Upper lobe of right lung (tissue), 1 donor: ENCODE measurements at regions not wholly inside any gene's neighbourhood (a gene's known extent, or its start where the extent isn't known, plus 50 kb on each side); places are given as distances from the start of the nearest gene placed in this dataset.

Experiments used
- ATAC-seq: fragments of 200-7000 bp; cut with Tn5 transposase; one replicate; pipeline ENCODE4 v1.9.1; 2020; ENCODE audit warnings: mild to moderate bottlenecking, moderate library complexity
- DNase-seq: peaks from one replicate; pipeline ENCODE4 v3.0.0-alpha.2; 2020
- H3K27ac ChIP-seq: fragments of 200-600 bp; one replicate; pipeline ENCODE4 v1.8.0; 2022
- H3K27me3 ChIP-seq: fragments of 200-600 bp; one replicate; pipeline ENCODE4 v1.8.0; 2022; ENCODE audit warnings: mild to moderate bottlenecking
- H3K36me3 ChIP-seq: fragments of 200-600 bp; one replicate; pipeline ENCODE4 v1.8.0; 2022
- H3K4me1 ChIP-seq: fragments of 200-600 bp; one replicate; pipeline ENCODE4 v1.8.0; 2022
- H3K4me3 ChIP-seq: fragments of 200-600 bp; one replicate; pipeline ENCODE4 v1.8.0; 2022; ENCODE audit warnings: mild to moderate bottlenecking
- H3K9me3 ChIP-seq: fragments of 200-600 bp; one replicate; pipeline ENCODE4 v1.8.0; 2022
- intact Hi-C: fragments of 100-400 bp; cut with DNase I; formaldehyde crosslinking; loops from one replicate; pipeline ENCODE4 v1.11.0; 2022
- TF ChIP-seq, protein P1 (sequence below): fragments of 200-600 bp; IDR thresholded peaks from one replicate; pipeline ENCODE4 v1.8.0; 2022; ENCODE audit warnings: antibody characterized with exemption
- donor health status: DM: no; HTN: yes; CAD: no; lungs with severe emphysema.

DNA sequence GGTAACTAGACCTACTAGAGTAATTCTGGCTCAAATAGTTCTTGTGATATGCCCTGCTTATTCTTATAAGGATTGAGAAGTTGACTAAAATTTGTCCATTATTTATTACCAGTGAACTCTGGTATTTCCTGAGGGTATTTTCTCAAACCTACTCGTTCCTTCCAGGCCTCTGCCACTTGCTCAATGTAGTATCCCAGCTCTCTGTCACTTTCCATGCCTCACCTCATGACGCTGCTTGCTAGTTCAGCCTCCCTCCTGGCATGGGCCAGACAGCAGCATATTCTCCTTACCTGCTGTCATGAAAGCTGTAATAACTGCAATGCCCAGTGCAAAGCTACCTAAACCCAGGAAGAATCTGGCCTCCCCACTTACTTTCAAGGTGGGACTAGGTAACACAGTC is 602.9 kb upstream of the ADAMTS5 start:
- intact Hi-C loops = no loop called here
- Histone ChIP-seq H3K4me3 (no peak overlapping the region), H3K9me3 (no peaks in the 10 kb centered on the region), H3K27me3 (no peaks in the 10 kb centered on the region), H3K4me1 (no peaks in the 10 kb centered on the region), H3K27ac (peak overlapping the region; percentile 58), H3K36me3 (no peaks in the 10 kb centered on the region)
- DNase-seq = no peak
- TF ChIP-seq, protein P1, sequence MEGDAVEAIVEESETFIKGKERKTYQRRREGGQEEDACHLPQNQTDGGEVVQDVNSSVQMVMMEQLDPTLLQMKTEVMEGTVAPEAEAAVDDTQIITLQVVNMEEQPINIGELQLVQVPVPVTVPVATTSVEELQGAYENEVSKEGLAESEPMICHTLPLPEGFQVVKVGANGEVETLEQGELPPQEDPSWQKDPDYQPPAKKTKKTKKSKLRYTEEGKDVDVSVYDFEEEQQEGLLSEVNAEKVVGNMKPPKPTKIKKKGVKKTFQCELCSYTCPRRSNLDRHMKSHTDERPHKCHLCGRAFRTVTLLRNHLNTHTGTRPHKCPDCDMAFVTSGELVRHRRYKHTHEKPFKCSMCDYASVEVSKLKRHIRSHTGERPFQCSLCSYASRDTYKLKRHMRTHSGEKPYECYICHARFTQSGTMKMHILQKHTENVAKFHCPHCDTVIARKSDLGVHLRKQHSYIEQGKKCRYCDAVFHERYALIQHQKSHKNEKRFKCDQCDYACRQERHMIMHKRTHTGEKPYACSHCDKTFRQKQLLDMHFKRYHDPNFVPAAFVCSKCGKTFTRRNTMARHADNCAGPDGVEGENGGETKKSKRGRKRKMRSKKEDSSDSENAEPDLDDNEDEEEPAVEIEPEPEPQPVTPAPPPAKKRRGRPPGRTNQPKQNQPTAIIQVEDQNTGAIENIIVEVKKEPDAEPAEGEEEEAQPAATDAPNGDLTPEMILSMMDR = no peak
- ATAC-seq = peak; percentile 20

DNA sequence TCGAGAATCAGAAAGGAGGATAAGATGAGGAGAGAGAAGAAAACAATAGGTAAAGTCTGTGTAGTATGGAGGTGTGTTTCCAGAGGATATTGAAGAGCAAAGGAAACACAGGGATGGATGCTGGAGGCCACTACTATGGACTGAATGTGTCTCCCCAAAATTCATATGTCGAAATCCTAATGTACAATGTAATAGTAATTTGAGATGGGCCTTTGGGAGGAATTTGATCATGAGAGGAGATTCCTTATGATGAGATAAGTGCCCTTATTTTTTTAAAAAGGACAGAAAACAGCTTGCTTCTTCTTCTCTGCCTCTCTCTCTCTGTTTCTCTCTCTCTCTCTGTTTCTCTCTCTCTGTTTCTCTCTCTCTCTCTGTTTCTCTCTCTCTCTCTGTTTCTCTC is 602.2 kb upstream of the ADAMTS5 start:
- Histone ChIP-seq H3K36me3 (no peaks in the 10 kb centered on the region), H3K27ac (no peak overlapping the region), H3K9me3 (no peaks in the 10 kb centered on the region), H3K4me3 (no peak overlapping the region), H3K4me1 (no peaks in the 10 kb centered on the region), H3K27me3 (no peaks in the 10 kb centered on the region)
- DNase-seq (no peak), ATAC-seq (no peak)
- intact Hi-C loops = no loop called here
- TF ChIP-seq, protein P1 = no peak

DNA sequence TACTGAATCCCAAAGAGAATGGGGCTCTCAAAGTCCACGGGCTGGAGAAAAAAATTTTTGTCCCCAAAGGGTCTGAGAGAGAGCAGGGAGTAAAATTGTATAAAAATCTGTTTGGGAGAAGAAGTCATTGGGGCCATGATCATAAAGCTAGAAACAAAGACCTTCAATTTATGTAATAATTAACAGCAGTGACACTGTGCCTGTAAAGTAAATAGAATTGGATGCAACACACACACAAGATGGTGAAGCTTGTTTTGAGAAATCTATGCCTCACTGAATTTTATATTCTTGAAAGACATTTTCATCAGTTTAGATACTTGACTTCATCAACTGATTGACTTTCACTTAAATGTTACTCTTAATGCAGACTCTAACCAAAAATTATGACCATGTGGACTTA is 600.5 kb upstream of the ADAMTS5 start:
- intact Hi-C loops = no loop called here

DNA sequence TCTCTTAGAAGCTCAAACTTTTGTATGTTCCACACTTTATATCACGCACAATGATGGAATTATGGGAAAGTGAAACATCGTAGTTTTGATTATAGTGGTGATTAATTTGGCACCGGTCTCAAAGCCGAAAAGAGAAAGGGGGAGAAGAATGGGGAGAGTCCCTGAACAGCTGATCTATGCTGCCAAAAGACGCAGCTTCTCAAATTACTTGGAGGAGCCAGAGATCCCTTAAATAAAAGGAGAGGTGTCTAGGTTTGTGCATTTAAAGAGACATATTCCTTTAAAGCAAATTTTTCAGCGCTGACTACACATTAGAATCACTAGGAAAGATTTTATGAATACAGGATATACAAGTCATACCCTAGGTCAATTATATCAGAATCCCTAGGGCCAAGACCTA is 599.6 kb upstream of the ADAMTS5 start:
- Histone ChIP-seq H3K27me3 (no peaks in the 10 kb centered on the region), H3K27ac (no peak overlapping the region), H3K4me1 (no peaks in the 10 kb centered on the region), H3K4me3 (no peak overlapping the region), H3K9me3 (no peaks in the 10 kb centered on the region), H3K36me3 (no peaks in the 10 kb centered on the region)
- ATAC-seq = no peak
- DNase-seq = no peak
- intact Hi-C loops = no loop called here
- TF ChIP-seq, protein P1 = no peak

More for the DNA sequence above, 600.5 kb upstream of the ADAMTS5 start:
- TF ChIP-seq, protein P1 = no peak
- Histone ChIP-seq H3K4me3 (no peak overlapping the region), H3K36me3 (no peaks in the 10 kb centered on the region), H3K9me3 (no peaks in the 10 kb centered on the region), H3K27me3 (no peaks in the 10 kb centered on the region), H3K27ac (no peak overlapping the region), H3K4me1 (no peaks in the 10 kb centered on the region)
- DNase-seq (no peak), ATAC-seq (no peak)

DNA sequence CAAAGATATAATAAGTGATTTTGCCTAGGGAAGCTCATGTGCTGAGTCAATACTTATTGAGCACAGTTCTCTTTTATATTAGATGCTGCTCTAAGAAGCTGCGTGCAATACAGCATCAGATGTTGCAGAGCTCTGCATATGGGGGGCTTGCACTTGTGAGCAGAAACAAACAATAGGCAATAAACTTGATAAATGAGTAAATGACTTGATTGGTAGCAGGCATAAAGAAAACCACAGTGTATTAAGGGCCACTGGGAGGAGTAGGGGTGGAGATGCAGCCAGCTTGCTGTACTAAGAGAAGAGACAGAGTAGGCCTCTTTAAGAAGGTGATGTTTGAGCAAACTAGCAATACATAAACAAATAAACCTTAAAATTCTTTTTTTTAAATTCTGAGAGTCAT is 598.5 kb upstream of the ADAMTS5 start:
- intact Hi-C loops = no loop called here
- H3K4me1 ChIP-seq = no peaks in the 10 kb centered on the region
- no peak overlapping the region for H3K27ac ChIP-seq
- ATAC-seq (no peak), DNase-seq (no peak)
- H3K4me3 ChIP-seq = no peak overlapping the region
- no peaks in the 10 kb centered on the region for H3K36me3 ChIP-seq
- no peaks in the 10 kb centered on the region for H3K27me3 ChIP-seq
- H3K9me3 ChIP-seq = no peaks in the 10 kb centered on the region
- TF ChIP-seq, protein P1 = no peak

DNA sequence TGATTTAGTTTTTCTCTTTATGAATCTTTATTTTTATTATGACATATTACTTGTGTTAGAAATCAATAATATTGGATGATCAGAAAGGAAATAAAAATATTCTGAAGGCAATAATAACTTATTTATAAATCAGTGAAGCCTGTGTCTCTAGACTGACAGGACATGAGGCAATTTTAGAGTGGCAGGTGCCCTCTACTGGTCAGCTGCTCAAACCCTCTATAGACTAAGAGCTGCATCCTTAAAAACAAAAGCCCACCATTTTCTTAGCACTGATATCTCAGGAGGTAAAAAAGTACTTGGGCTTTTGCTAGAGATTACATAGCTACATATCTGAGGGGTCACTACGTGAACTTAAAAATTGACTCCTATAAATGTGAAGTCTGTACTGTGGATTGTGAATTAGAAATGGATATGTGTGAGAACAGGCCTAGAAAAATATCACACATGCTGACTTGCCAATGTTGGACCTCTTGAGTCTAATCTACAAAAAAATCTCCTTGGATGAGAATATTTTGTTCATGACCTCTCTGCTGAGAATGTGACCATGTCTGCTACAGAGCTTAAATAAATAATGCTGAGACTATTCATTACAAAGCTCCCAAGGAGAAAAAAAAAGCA is 597.9 kb upstream of the ADAMTS5 start:
- Histone ChIP-seq H3K27me3 (no peaks in the 10 kb centered on the region), H3K9me3 (no peaks in the 10 kb centered on the region), H3K27ac (no peak overlapping the region), H3K4me1 (no peaks in the 10 kb centered on the region), H3K4me3 (no peak overlapping the region), H3K36me3 (no peaks in the 10 kb centered on the region)
- no peak for DNase-seq
- intact Hi-C loops = no loop called here
- peak; percentile 75 for ATAC-seq
- TF ChIP-seq, protein P1 = peak; percentile 76
